H1 (cell line): ENCODE measurements at regions not wholly inside any gene's neighbourhood (a gene's known extent, or its start where the extent isn't known, plus 50 kb on each side); places are given as distances from the start of the nearest gene placed in this dataset.

Experiments
- BCL11A ChIP-seq, 2 experiments: IDR thresholded peaks; one replicate each; pipeline ENCODE4 v1.6.1; 2011; ENCODE audit warnings: low read depth in 2 of 2, low read length in 2 of 2, mild to moderate bottlenecking in 2 of 2
- CHD2 ChIP-seq: IDR thresholded peaks from 2 replicates; pipeline ENCODE4 v1.6.1; 2012; ENCODE audit warnings: low read length, improper control_type of control experiment
- HDAC6 ChIP-seq: IDR thresholded peaks from one replicate; pipeline ENCODE4 v1.7.1; 2012; ENCODE audit warnings: low read depth, mild to moderate bottlenecking, inconsistent platforms, low read length, moderate library complexity
- JUN ChIP-seq: IDR thresholded peaks from 2 replicates; pipeline ENCODE4 v1.6.1; 2011; ENCODE audit warnings: low read depth, mild to moderate bottlenecking, improper control_type of control experiment, low read length
- MAFK ChIP-seq: IDR thresholded peaks from 2 replicates; pipeline ENCODE4 v1.6.1; 2012; ENCODE audit warnings: low read depth, mild to moderate bottlenecking, improper control_type of control experiment, low read length
- RXRA ChIP-seq: IDR thresholded peaks from 2 replicates; pipeline ENCODE4 v1.6.1; 2011; ENCODE audit warnings: low read depth, mild to moderate bottlenecking, low read length, moderate library complexity; ENCODE audit not compliant: insufficient read depth
- SAP30 ChIP-seq: fragments of 300-600 bp; sonication (generic); IDR thresholded peaks from 2 replicates; pipeline ENCODE4 v1.7.1; 2012; ENCODE audit warnings: low read length, moderate library complexity, mild to moderate bottlenecking, inconsistent platforms; ENCODE audit not compliant: insufficient read depth, insufficient replicate concordance
- SIX5 ChIP-seq: IDR thresholded peaks from 2 replicates; pipeline ENCODE4 v1.6.1; 2011; ENCODE audit warnings: mild to moderate bottlenecking, low read depth, low read length
- TF ChIP-seq, protein P1 (sequence below): fragments of 300-600 bp; sonication (generic); IDR thresholded peaks from 2 replicates; pipeline ENCODE4 v1.7.1; 2012; ENCODE audit warnings: low read length, moderate library complexity, mild to moderate bottlenecking, inconsistent platforms; ENCODE audit not compliant: insufficient replicate concordance
- TF ChIP-seq, protein P2 (sequence below): IDR thresholded peaks from 2 replicates; pipeline ENCODE4 v1.6.1; 2012; ENCODE audit warnings: low read length, inconsistent platforms

DNA sequence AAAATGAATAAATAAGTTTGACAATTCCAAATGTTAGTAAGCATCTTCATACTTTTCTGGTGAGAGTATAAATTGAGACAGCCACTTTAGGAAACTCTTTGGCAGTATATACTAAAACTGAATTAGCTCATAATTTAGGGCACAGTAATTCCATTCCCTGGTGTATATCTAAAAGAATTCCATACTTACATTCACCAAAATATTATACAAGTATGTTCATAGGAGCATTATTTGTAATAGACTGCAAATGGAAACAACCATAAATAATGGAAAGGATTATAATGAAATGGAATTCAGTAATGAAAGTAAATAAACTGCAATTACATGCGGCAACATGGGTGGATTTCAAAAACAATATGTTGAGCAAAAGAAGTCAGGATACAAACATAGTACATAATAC lies 315.8 kb upstream of the LRRC4C start (continued):
- TF ChIP-seq, protein P1, sequence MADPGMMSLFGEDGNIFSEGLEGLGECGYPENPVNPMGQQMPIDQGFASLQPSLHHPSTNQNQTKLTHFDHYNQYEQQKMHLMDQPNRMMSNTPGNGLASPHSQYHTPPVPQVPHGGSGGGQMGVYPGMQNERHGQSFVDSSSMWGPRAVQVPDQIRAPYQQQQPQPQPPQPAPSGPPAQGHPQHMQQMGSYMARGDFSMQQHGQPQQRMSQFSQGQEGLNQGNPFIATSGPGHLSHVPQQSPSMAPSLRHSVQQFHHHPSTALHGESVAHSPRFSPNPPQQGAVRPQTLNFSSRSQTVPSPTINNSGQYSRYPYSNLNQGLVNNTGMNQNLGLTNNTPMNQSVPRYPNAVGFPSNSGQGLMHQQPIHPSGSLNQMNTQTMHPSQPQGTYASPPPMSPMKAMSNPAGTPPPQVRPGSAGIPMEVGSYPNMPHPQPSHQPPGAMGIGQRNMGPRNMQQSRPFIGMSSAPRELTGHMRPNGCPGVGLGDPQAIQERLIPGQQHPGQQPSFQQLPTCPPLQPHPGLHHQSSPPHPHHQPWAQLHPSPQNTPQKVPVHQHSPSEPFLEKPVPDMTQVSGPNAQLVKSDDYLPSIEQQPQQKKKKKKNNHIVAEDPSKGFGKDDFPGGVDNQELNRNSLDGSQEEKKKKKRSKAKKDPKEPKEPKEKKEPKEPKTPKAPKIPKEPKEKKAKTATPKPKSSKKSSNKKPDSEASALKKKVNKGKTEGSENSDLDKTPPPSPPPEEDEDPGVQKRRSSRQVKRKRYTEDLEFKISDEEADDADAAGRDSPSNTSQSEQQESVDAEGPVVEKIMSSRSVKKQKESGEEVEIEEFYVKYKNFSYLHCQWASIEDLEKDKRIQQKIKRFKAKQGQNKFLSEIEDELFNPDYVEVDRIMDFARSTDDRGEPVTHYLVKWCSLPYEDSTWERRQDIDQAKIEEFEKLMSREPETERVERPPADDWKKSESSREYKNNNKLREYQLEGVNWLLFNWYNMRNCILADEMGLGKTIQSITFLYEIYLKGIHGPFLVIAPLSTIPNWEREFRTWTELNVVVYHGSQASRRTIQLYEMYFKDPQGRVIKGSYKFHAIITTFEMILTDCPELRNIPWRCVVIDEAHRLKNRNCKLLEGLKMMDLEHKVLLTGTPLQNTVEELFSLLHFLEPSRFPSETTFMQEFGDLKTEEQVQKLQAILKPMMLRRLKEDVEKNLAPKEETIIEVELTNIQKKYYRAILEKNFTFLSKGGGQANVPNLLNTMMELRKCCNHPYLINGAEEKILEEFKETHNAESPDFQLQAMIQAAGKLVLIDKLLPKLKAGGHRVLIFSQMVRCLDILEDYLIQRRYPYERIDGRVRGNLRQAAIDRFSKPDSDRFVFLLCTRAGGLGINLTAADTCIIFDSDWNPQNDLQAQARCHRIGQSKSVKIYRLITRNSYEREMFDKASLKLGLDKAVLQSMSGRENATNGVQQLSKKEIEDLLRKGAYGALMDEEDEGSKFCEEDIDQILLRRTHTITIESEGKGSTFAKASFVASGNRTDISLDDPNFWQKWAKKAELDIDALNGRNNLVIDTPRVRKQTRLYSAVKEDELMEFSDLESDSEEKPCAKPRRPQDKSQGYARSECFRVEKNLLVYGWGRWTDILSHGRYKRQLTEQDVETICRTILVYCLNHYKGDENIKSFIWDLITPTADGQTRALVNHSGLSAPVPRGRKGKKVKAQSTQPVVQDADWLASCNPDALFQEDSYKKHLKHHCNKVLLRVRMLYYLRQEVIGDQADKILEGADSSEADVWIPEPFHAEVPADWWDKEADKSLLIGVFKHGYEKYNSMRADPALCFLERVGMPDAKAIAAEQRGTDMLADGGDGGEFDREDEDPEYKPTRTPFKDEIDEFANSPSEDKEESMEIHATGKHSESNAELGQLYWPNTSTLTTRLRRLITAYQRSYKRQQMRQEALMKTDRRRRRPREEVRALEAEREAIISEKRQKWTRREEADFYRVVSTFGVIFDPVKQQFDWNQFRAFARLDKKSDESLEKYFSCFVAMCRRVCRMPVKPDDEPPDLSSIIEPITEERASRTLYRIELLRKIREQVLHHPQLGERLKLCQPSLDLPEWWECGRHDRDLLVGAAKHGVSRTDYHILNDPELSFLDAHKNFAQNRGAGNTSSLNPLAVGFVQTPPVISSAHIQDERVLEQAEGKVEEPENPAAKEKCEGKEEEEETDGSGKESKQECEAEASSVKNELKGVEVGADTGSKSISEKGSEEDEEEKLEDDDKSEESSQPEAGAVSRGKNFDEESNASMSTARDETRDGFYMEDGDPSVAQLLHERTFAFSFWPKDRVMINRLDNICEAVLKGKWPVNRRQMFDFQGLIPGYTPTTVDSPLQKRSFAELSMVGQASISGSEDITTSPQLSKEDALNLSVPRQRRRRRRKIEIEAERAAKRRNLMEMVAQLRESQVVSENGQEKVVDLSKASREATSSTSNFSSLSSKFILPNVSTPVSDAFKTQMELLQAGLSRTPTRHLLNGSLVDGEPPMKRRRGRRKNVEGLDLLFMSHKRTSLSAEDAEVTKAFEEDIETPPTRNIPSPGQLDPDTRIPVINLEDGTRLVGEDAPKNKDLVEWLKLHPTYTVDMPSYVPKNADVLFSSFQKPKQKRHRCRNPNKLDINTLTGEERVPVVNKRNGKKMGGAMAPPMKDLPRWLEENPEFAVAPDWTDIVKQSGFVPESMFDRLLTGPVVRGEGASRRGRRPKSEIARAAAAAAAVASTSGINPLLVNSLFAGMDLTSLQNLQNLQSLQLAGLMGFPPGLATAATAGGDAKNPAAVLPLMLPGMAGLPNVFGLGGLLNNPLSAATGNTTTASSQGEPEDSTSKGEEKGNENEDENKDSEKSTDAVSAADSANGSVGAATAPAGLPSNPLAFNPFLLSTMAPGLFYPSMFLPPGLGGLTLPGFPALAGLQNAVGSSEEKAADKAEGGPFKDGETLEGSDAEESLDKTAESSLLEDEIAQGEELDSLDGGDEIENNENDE: no peak
- TF ChIP-seq JUN (no peak), CHD2 (no peak), SAP30 (no peak), MAFK (no peak), SIX5 (no peak), BCL11A (IDR thresholded peaks at IDR 0.05; ENCODE audit: low read depth in 2 of 2, low read length in 2 of 2) (no peak), HDAC6 (no peak), RXRA (no peak)
- TF ChIP-seq, protein P2, sequence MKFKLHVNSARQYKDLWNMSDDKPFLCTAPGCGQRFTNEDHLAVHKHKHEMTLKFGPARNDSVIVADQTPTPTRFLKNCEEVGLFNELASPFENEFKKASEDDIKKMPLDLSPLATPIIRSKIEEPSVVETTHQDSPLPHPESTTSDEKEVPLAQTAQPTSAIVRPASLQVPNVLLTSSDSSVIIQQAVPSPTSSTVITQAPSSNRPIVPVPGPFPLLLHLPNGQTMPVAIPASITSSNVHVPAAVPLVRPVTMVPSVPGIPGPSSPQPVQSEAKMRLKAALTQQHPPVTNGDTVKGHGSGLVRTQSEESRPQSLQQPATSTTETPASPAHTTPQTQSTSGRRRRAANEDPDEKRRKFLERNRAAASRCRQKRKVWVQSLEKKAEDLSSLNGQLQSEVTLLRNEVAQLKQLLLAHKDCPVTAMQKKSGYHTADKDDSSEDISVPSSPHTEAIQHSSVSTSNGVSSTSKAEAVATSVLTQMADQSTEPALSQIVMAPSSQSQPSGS: no peak
